Esophagus (tissue), 2 donors: ENCODE measurements at regions not wholly inside any gene's neighbourhood (a gene's known extent, or its start where the extent isn't known, plus 50 kb on each side); places are given as distances from the start of the nearest gene placed in this dataset.

Source experiments
- H3K27ac ChIP-seq, 2 donors: one replicate each; pipeline ENCODE4 v1.5.1; 2013; ENCODE audit warnings: low read depth in 2 of 2, mild to moderate bottlenecking in 2 of 2, inconsistent platforms in 1 of 2, low read length in 1 of 2, moderate library complexity in 1 of 2
- H3K27me3 ChIP-seq, 2 donors: one replicate each; pipeline ENCODE4 v1.6.1; 2013; ENCODE audit warnings: low read length in 2 of 2, control low read depth in 1 of 2, mild to moderate bottlenecking in 1 of 2; ENCODE audit not compliant: insufficient read depth in 2 of 2, control insufficient read depth in 1 of 2
- H3K36me3 ChIP-seq, 2 donors: one replicate each; pipeline ENCODE4 v1.6.1; 2013; ENCODE audit warnings: low read length in 1 of 2; ENCODE audit not compliant: control insufficient read depth in 2 of 2, insufficient read depth in 2 of 2
- H3K4me1 ChIP-seq, 2 donors: one replicate each; pipeline ENCODE4 v1.6.1; 2013; ENCODE audit warnings: low read length in 1 of 2; ENCODE audit not compliant: control insufficient read depth in 2 of 2, insufficient read depth in 2 of 2
- H3K4me3 ChIP-seq, 2 donors: one replicate each; pipeline ENCODE4 v1.5.1; 2013; ENCODE audit warnings: low read length in 2 of 2, mild to moderate bottlenecking in 2 of 2, low read depth in 1 of 2, moderate library complexity in 1 of 2
- H3K9me3 ChIP-seq, 2 donors: one replicate each; pipeline ENCODE4 v1.6.1; 2013; ENCODE audit warnings: mild to moderate bottlenecking in 2 of 2, low read depth in 1 of 2, low read length in 1 of 2, moderate library complexity in 1 of 2; ENCODE audit not compliant: control insufficient read depth in 2 of 2, insufficient read depth in 1 of 2
- WGBS, 2 donors: extraction: QIAGEN DNeasy Blood & Tissue Kit; methylation state at CpG; one replicate each; pipeline ENCODE4 v1.1.7; 2013; 5-methylcytosine and 5-hydroxymethylcytosine counted together
- donor health status: healthy with polysubstance abuse.
- donor health status: Bipolar disorder and iron deficiency.

GRCh38 chr3:72127224-72127612 lies 342.3 kb upstream of the PROK2 start:
- no peak overlapping the region for H3K27ac ChIP-seq
- H3K4me3 ChIP-seq: no peak overlapping the region
- H3K9me3 ChIP-seq: no peaks in the 10 kb centered on the region
- H3K36me3 ChIP-seq: no peaks in the 10 kb centered on the region
- WGBS, 2 donors: 78 to 90% methylated on average over 4 of the region's 4 CpGs
- H3K4me1 ChIP-seq: no peaks in the 10 kb centered on the region
- H3K27me3 ChIP-seq: no peaks in the 10 kb centered on the region

DNA sequence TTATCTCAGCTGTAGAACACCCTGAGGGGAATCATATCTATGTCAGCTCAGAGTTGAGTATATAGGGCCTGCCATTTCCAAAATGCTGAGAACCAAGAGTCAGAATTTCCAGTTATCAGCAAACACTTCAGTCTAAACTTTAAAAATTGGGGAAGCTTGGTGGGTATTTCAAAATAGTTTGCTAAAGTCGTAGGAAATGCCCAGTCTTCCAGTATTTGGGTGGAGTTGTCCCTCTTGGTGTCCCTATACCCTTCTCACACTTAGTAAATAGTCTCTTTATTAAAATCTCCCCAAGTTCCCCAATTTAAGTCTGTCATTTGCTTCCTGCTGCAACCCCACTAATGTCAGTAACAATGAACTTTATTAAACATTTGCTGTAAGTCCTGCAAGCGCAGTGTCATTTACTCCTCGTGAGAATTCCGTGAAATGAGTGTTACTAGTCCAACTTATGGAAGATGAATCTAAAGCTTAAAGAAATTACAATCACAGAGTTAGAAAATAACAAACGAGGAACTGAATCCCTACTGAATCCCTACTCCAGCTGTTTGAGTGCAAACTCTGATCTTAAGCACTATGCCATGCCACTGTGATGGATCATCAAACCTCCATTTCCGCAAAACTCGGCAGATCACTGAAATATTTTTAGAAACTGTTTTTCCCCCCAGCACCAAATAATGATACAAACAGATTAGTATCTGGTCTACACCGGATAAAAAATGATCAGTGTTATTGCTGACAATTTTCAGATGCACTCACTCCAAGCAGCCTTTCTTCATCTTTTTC lies 341.7 kb upstream of the PROK2 start:
- 78 to 82% methylated on average over 8 of the region's 8 CpGs for WGBS, 2 donors

DNA sequence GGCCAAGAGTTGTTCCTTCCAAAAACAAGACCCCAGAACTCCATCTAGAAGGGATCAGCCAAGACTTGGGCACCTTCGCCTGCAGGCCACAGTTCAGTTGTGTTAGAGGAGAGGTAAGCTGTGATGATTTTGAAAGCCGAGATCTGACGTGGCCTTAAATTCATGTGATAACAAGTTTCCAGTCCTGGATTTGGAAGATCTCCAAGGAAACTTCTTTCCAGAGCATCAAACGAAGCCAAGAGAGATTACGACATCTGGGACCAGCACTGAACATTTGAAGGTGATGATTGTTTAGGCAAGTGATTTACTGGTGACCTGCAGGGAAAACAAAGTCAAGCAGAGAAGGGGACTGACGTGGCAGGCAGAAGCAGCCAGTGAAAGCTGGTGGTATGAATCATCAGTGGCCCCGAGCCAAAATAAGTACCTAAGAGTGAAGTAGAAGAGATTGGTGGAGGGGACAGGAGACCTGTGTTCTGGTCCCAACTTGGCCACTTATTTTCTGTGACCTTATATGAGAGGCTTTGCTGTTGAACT lies 339.0 kb upstream of the PROK2 start:
- H3K9me3 ChIP-seq: no peaks in the 10 kb centered on the region
- WGBS, 2 donors: 27 to 36% methylated on average over 7 of the region's 7 CpGs
- no peaks in the 10 kb centered on the region for H3K36me3 ChIP-seq
- H3K4me1 ChIP-seq: no peaks in the 10 kb centered on the region
- no peak overlapping the region for H3K4me3 ChIP-seq
- no peaks in the 10 kb centered on the region for H3K27me3 ChIP-seq
- no peak overlapping the region for H3K27ac ChIP-seq

More for the DNA sequence above, 341.7 kb upstream of the PROK2 start:
- Histone ChIP-seq H3K36me3 (no peaks in the 10 kb centered on the region), H3K27ac (no peak overlapping the region), H3K4me3 (no peak overlapping the region), H3K27me3 (no peaks in the 10 kb centered on the region), H3K9me3 (no peaks in the 10 kb centered on the region), H3K4me1 (no peaks in the 10 kb centered on the region)

- 79 to 80% methylated on average over 5 of the region's 5 CpGs for WGBS, 2 donors
- H3K4me3 ChIP-seq: no peak overlapping the region
- H3K4me1 ChIP-seq: no peaks in the 10 kb centered on the region
- H3K27me3 ChIP-seq: no peaks in the 10 kb centered on the region
- no peaks in the 10 kb centered on the region for H3K9me3 ChIP-seq
- H3K27ac ChIP-seq: no peak overlapping the region
- H3K36me3 ChIP-seq: no peaks in the 10 kb centered on the region
Measured at GRCh38 chr3:72120806-72121778, 336.1 kb upstream of the PROK2 start.

DNA sequence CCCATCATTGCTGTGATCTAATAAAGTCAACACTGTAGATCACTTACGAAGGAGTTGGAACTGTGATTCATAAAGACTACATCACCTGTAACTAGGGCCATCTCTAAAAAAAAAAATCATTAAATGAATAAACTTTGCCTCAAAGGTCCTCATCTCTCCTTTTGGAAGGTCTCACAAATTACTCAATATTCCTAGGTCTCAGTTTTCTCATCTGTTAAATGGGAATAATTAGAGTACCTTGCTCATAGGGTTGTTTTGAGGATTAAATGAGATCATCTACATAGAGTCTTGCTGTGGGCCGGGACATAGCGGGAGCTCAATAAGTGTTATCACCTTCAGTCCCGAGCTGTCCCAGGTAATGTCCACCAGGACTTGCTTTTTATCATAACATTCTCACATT lies 335.1 kb upstream of the PROK2 start:
- no peaks in the 10 kb centered on the region for H3K9me3 ChIP-seq
- no peaks in the 10 kb centered on the region for H3K36me3 ChIP-seq
- H3K4me1 ChIP-seq: no peaks in the 10 kb centered on the region
- WGBS, 2 donors: 96 to 97% methylated on average over 4 of the region's 4 CpGs
- H3K27ac ChIP-seq: no peak overlapping the region
- H3K4me3 ChIP-seq: no peak overlapping the region
- no peaks in the 10 kb centered on the region for H3K27me3 ChIP-seq

- Histone ChIP-seq H3K27me3 (no peaks in the 10 kb centered on the region), H3K36me3 (no peaks in the 10 kb centered on the region), H3K27ac (no peak overlapping the region), H3K4me3 (no peak overlapping the region), H3K4me1 (no peaks in the 10 kb centered on the region), H3K9me3 (no peaks in the 10 kb centered on the region)
Measured at GRCh38 chr3:72118628-72119027, 333.7 kb upstream of the PROK2 start.

- Histone ChIP-seq H3K9me3 (no peaks in the 10 kb centered on the region), H3K36me3 (no peaks in the 10 kb centered on the region), H3K27ac (no peak overlapping the region), H3K27me3 (no peaks in the 10 kb centered on the region), H3K4me3 (no peak overlapping the region), H3K4me1 (no peaks in the 10 kb centered on the region)
- 88% methylated on average over 7 of the region's 7 CpGs for WGBS, 2 donors
Measured at GRCh38 chr3:72116226-72116625, 331.3 kb upstream of the PROK2 start.

DNA sequence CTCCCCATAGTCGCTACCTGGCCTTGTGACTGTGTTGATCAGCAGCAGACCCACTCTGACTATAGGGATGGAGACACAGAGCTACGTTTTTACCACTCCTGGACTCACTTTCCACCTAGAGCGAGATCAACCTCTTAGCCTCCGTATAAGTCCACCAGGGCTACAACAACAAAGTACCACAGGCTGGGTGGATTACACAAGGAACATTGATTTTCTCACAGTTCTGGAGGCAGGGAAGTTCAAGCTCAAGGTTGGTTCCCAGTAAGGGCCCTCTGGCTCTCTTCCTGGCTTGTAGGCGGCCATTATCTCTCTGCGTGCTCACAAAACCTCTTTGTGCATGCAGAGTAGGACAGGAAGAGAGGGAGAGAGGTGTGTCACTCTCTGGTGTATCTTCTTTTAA lies 330.4 kb upstream of the PROK2 start:
- Histone ChIP-seq H3K27ac (no peak overlapping the region), H3K9me3 (no peaks in the 10 kb centered on the region), H3K27me3 (no peaks in the 10 kb centered on the region), H3K4me3 (no peak overlapping the region), H3K4me1 (no peaks in the 10 kb centered on the region), H3K36me3 (no peaks in the 10 kb centered on the region)
- 94 to 95% methylated on average over 6 of the region's 6 CpGs for WGBS, 2 donors

DNA sequence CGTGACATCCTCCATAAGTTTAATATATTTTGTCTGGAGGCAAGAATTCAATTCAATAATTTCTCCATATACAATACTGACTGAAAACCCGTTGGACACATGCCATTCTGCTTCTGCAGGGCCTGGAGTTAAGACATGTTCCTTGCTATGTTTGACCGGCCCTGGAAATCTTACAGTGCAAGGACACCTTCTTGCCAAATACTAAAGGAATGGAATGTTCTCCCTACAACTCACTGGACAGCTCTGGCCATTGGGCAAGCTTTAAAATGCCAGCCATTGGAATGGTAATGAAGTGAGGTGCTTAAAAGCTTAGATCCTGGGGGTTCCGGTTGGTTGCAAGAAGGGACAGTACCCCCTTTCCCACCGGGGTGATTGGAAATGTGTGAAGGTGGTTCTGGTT lies 329.8 kb upstream of the PROK2 start:
- no peak overlapping the region for H3K4me3 ChIP-seq
- no peaks in the 10 kb centered on the region for H3K36me3 ChIP-seq
- H3K27me3 ChIP-seq: no peaks in the 10 kb centered on the region
- H3K27ac ChIP-seq: no peak overlapping the region
- H3K9me3 ChIP-seq: no peaks in the 10 kb centered on the region
- no peaks in the 10 kb centered on the region for H3K4me1 ChIP-seq
- WGBS, 2 donors: 66 to 68% methylated on average over 5 of the region's 5 CpGs
